DND-41 (cell line): ENCODE measurements at regions not wholly inside any gene's neighbourhood (a gene's known extent, or its start where the extent isn't known, plus 50 kb on each side); places are given as distances from the start of the nearest gene placed in this dataset.

Experiments
- ATAC-seq: fragments of 200-7000 bp; cut with Tn5 transposase; 3 replicates; pipeline ENCODE4 v1.9.1; 2021; ENCODE audit warnings: low read depth; ENCODE audit not compliant: insufficient read depth
- DNase-seq: peaks from one replicate; pipeline ENCODE4 v3.0.0-alpha.2; 2020
- H2AFZ ChIP-seq: 2 replicates; pipeline ENCODE4 v1.6.0; 2012; ENCODE audit warnings: low read depth, low read length
- H3K27ac ChIP-seq: 2 replicates; pipeline ENCODE4 v1.5.1; 2012; ENCODE audit warnings: low read length, inconsistent platforms
- H3K27me3 ChIP-seq: fragments of 200-600 bp; sonication (generic); 2 replicates; pipeline ENCODE4 v1.6.0; 2012; ENCODE audit warnings: low read length, mild to moderate bottlenecking, inconsistent platforms; ENCODE audit not compliant: insufficient read depth, poor library complexity
- H3K36me3 ChIP-seq: 2 replicates; pipeline ENCODE4 v1.5.1; 2012; ENCODE audit warnings: low read length, inconsistent platforms; ENCODE audit not compliant: insufficient read depth
- H3K4me1 ChIP-seq: 2 replicates; pipeline ENCODE4 v1.5.1; 2012; ENCODE audit warnings: mild to moderate bottlenecking, low read length; ENCODE audit not compliant: insufficient read depth
- H3K4me2 ChIP-seq: 2 replicates; pipeline ENCODE4 v1.6.0; 2012; ENCODE audit warnings: mild to moderate bottlenecking, moderate library complexity, low read length, inconsistent platforms; ENCODE audit not compliant: insufficient read depth
- H3K4me3 ChIP-seq, 2 experiments: fragments of 200-600 bp in 1 of 2; shearing (Covaris generic) in 1 of 2; 2 replicates each; pipeline ENCODE4 v1.5.1; 2012 to 2016; ENCODE audit warnings: inconsistent platforms in 2 of 2, low read length in 2 of 2, mild to moderate bottlenecking in 2 of 2, low read depth in 1 of 2, moderate library complexity in 1 of 2
- H3K79me2 ChIP-seq: 2 replicates; pipeline ENCODE4 v1.6.0; 2012; ENCODE audit warnings: low read length, inconsistent platforms; ENCODE audit not compliant: insufficient read depth
- H3K9ac ChIP-seq: 2 replicates; pipeline ENCODE4 v1.6.0; 2012; ENCODE audit warnings: low read depth, mild to moderate bottlenecking, inconsistent platforms, low read length, moderate library complexity
- H3K9me3 ChIP-seq: 2 replicates; pipeline ENCODE4 v1.5.1; 2012; ENCODE audit warnings: low read length, moderate library complexity, mild to moderate bottlenecking, inconsistent platforms; ENCODE audit not compliant: insufficient read depth, severe bottlenecking
- H4K20me1 ChIP-seq: 2 replicates; pipeline ENCODE4 v1.6.0; 2012; ENCODE audit warnings: low read length; ENCODE audit not compliant: insufficient read depth
- CTCF ChIP-seq: IDR thresholded peaks from 2 replicates; pipeline ENCODE4 v1.5.1; 2012; ENCODE audit warnings: borderline replicate concordance, low read length, moderate library complexity, mild to moderate bottlenecking; ENCODE audit not compliant: poor library complexity, severe bottlenecking; ENCODE audit errors: extremely low read depth
- EZH2 ChIP-seq: IDR thresholded peaks from 3 replicates; pipeline ENCODE4 v1.6.1; 2012; ENCODE audit warnings: borderline replicate concordance, low read depth, mild to moderate bottlenecking, moderate library complexity, low read length, inconsistent platforms; ENCODE audit not compliant: severe bottlenecking

DNA sequence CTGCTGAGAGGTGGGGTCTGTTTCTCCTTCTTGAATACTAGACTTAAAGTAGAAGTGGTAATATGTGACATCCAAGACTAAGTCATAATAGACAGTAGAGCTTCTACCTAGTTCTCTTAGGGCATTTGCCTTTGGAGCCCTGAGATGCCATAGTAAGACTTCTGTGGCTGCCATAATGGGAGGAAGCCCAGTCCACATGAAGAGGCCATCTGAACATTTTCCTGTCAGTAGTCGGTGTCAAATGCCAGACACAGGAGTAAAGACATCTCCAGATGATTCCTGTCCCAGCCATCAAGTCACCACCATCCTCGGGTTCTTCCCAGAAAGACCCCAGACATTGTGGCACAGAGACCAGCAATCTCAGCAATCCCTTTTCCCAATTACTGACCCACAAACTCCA lies 58.1 kb upstream of the IRX6 start:
- no peak for ATAC-seq
- DNase-seq: no peak
- Histone ChIP-seq H3K4me3 (no peak overlapping the region), H4K20me1 (no peaks in the 10 kb centered on the region), H3K27ac (no peak overlapping the region), H3K9me3 (no peaks in the 10 kb centered on the region), H2AFZ (no peak overlapping the region), H3K4me2 (no peak overlapping the region), H3K27me3 (no peaks in the 10 kb centered on the region), H3K79me2 (no peaks in the 10 kb centered on the region), H3K9ac (no peak overlapping the region), H3K36me3 (no peaks in the 10 kb centered on the region), H3K4me1 (no peaks in the 10 kb centered on the region)
- TF ChIP-seq EZH2 (no peak), CTCF (no peak)

- Histone ChIP-seq H4K20me1 (no peaks in the 10 kb centered on the region), H2AFZ (no peak overlapping the region), H3K36me3 (no peaks in the 10 kb centered on the region), H3K4me3 (no peak overlapping the region), H3K4me1 (no peaks in the 10 kb centered on the region), H3K9me3 (no peaks in the 10 kb centered on the region), H3K27ac (no peak overlapping the region), H3K4me2 (no peak overlapping the region), H3K9ac (no peak overlapping the region), H3K27me3 (no peaks in the 10 kb centered on the region), H3K79me2 (no peaks in the 10 kb centered on the region)
- ATAC-seq (no peak), DNase-seq (no peak)
- TF ChIP-seq EZH2 (no peak), CTCF (no peak)
Measured at GRCh38 chr16:55271945-55272513, 52.0 kb upstream of the IRX6 start.

- Histone ChIP-seq H3K4me1 (no peaks in the 10 kb centered on the region), H3K4me3 (no peak overlapping the region), H3K27ac (no peak overlapping the region), H3K27me3 (no peaks in the 10 kb centered on the region), H3K36me3 (no peaks in the 10 kb centered on the region), H2AFZ (no peak overlapping the region), H3K79me2 (no peaks in the 10 kb centered on the region), H4K20me1 (no peaks in the 10 kb centered on the region), H3K9me3 (no peaks in the 10 kb centered on the region), H3K9ac (no peak overlapping the region), H3K4me2 (no peak overlapping the region)
- ATAC-seq (no peak), DNase-seq (no peak)
- no peak for TF ChIP-seq CTCF
- no peak for TF ChIP-seq EZH2
Measured at GRCh38 chr16:55272744-55273143, 51.3 kb upstream of the IRX6 start.

DNA sequence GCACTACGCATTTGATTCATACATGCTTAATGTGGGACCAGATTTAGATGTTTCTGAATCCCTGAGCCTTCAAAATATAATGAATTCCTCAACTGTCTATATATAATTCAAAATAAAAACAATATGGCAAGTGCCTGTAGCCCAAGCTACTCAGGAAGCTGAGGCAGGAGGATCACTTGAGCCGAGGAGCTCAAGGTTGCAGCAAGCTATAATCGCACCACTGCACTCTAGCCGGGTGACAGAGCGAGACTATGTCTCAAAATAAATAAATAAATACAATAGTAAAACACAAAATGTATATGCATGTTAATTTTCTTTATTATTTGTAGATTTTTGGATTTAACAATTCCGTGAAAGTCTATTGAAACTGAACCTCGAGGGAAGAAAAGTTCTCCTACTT lies 50.6 kb upstream of the IRX6 start:
- Histone ChIP-seq H4K20me1 (no peaks in the 10 kb centered on the region), H3K4me3 (no peak overlapping the region), H3K9ac (no peak overlapping the region), H3K4me2 (no peak overlapping the region), H3K36me3 (no peaks in the 10 kb centered on the region), H3K9me3 (no peaks in the 10 kb centered on the region), H3K27ac (no peak overlapping the region), H2AFZ (no peak overlapping the region), H3K79me2 (no peaks in the 10 kb centered on the region), H3K4me1 (no peaks in the 10 kb centered on the region), H3K27me3 (no peaks in the 10 kb centered on the region)
- ATAC-seq (no peak), DNase-seq (no peak)
- TF ChIP-seq CTCF: no peak
- no peak for TF ChIP-seq EZH2
